Kidney (tissue), 13 donors: ENCODE measurements at regions not wholly inside any gene's neighbourhood (a gene's known extent, or its start where the extent isn't known, plus 50 kb on each side); places are given as distances from the start of the nearest gene placed in this dataset.
"Not testable (repeated sequence)": the region's sequence is repeated elsewhere in the genome, so short reads cannot be mapped to it uniquely, and the experiment has no call there.

Experiments
- DNase-seq, 5 donors: peaks; one replicate each; pipeline ENCODE4 v3.0.0-alpha.2; 2013 to 2020
- FAIRE-seq: peaks from 2 replicates; lab custom pipeline; 2012; peaks lifted over from hg19 to GRCh38; lab: Jason Lieb, UNC
- H3K27ac ChIP-seq, 2 donors: one replicate each; pipeline ENCODE4 v1.7.0; 2013; ENCODE audit warnings: low read depth in 2 of 2, low read length in 2 of 2, inconsistent platforms in 1 of 2
- H3K27me3 ChIP-seq: one replicate; pipeline ENCODE4 v1.7.1; 2013; ENCODE audit warnings: low read length, inconsistent platforms; ENCODE audit not compliant: control insufficient read depth, insufficient read depth
- H3K36me3 ChIP-seq, 3 donors: one replicate each; pipeline versions ENCODE4 v1.7.0 to v1.7.1; 2013; ENCODE audit warnings: low read length in 3 of 3, control low read depth in 1 of 3, inconsistent platforms in 1 of 3; ENCODE audit not compliant: insufficient read depth in 3 of 3, control insufficient read depth in 2 of 3
- H3K4me1 ChIP-seq, 3 donors: one replicate each; pipeline versions ENCODE4 v1.7.0 to v1.7.1; 2013; ENCODE audit warnings: low read length in 3 of 3, inconsistent platforms in 1 of 3, low read depth in 1 of 3; ENCODE audit not compliant: control insufficient read depth in 2 of 3, insufficient read depth in 2 of 3
- H3K4me3 ChIP-seq, 3 donors: one replicate each; pipeline versions ENCODE4 v1.7.0 to v1.8.1; 2013; ENCODE audit warnings: low read length in 3 of 3, control low read depth in 1 of 3, inconsistent platforms in 1 of 3
- H3K9ac ChIP-seq, 3 donors: one replicate each; pipeline versions ENCODE4 v1.7.0 to v1.7.1; 2013; ENCODE audit warnings: low read length in 3 of 3, control low read depth in 1 of 3, inconsistent platforms in 1 of 3
- H3K9me3 ChIP-seq, 3 donors: one replicate each; pipeline versions ENCODE4 v1.7.0 to v1.7.1; 2013; ENCODE audit warnings: low read length in 3 of 3, control low read depth in 1 of 3, inconsistent platforms in 1 of 3; ENCODE audit not compliant: control insufficient read depth in 2 of 3, insufficient read depth in 1 of 3
- CTCF ChIP-seq: IDR thresholded peaks from 3 replicates; pipeline ENCODE4 v1.5.1; 2012; ENCODE audit warnings: mild to moderate bottlenecking, moderate library complexity, borderline replicate concordance; ENCODE audit not compliant: insufficient read depth; ENCODE audit errors: extremely low read depth
- intact Hi-C: fragments of 100-400 bp; cut with DNase I; formaldehyde crosslinking; loops from one replicate; pipeline ENCODE4 v1.11.1; 2022
- donor health status: control.
- donor health status: control.
- donor health status: control.
- donor health status: control.
- donor health status: control.
- donor health status: DM: yes; HTN: yes; CAD: no.
- donor health status: Normal renal cell carcinoma (clear cell type).

DNA sequence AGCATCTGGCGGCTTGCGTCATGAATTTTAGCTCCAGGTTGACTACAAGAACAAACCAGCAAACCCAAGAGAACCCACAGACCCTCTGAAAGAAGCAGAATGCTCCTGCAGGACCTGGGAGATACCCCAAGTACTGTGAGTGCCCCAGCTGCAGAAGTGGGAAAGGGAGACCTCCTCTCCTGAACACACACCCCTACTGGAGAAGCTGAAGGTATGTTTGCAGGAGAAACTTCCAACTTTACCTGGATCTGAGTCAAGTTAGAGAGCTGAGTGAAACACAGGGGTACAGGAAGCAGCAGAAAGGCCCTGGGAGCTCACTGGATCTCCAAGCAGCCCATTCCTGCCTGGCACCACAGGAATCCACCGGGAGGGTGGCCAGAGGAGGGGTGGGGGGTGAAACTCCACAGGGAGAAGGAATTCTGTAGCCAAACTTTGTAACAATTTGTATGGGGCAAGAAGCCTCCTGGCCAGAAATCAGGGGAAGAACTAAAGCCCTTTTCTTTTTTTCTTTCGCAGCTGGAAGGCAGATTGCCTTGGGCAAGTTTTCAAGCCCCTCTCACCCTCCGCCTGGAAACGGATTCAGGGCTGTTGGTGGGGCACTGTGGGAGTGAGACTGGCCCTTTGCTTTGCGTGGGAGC is 576.2 kb downstream of the BNC2 start:
- intact Hi-C loops = no loop called here
- no peak for FAIRE-seq

DNA sequence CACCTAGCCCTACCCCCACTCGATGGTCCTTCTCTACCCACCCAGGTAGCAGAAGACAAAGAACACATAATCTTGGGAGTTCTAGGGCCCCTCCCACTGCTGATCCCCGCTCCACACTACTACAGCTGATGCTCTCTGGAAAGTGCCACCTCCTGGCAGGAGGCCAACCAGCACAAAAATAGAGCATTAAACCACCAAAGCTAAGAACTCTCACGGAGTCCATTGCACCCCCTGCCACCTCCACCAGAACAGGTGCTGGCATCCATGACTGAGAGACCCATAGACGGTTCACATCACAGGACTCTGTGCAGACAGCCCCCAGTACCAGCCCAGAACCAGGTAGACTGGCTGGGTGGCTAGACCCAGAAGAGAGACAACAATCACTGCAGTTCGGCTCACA is 575.5 kb downstream of the BNC2 start:
- H3K27me3 ChIP-seq, H3K36me3 ChIP-seq, DNase-seq, H3K4me1 ChIP-seq, intact Hi-C loops, H3K9ac ChIP-seq, FAIRE-seq, H3K27ac ChIP-seq, H3K9me3 ChIP-seq, H3K4me3 ChIP-seq: not testable (repeated sequence)

More for the DNA sequence above, 576.2 kb downstream of the BNC2 start:
- no peaks in the 10 kb centered on the region for H3K27me3 ChIP-seq
- no peak overlapping the region for H3K27ac ChIP-seq
- H3K36me3 ChIP-seq = no peaks in the 10 kb centered on the region
- H3K9ac ChIP-seq = no peak overlapping the region
- no peaks in the 10 kb centered on the region for H3K4me1 ChIP-seq
- no peak for TF ChIP-seq CTCF
- H3K9me3 ChIP-seq = peaks cover 0 to 3% (median 0%) of the 10 kb centered on the region in 3 donors
- DNase-seq = no peak
- no peak overlapping the region for H3K4me3 ChIP-seq

DNA sequence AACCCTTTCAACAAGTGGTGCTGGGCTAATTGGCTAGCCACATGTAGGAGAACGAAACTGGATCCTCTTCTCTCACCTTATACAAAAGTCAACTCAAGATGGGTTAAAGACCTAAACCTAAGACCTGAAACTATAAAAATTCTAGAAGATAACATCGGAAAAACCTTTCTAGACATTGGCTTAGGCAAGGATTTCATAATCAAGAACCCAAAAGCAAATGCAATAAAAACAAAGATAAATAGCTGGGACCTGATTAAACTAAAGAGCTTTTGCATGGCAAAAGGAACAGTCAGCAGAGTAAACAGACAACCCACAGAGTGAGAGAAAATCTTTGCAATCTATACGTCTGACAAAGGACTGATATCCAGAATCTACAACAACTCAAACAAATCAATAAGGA is 571.1 kb downstream of the BNC2 start:
- H3K27ac ChIP-seq, H3K36me3 ChIP-seq, H3K9ac ChIP-seq, intact Hi-C loops, H3K27me3 ChIP-seq, H3K4me3 ChIP-seq, DNase-seq, H3K4me1 ChIP-seq, FAIRE-seq, H3K9me3 ChIP-seq: not testable (repeated sequence)

DNA sequence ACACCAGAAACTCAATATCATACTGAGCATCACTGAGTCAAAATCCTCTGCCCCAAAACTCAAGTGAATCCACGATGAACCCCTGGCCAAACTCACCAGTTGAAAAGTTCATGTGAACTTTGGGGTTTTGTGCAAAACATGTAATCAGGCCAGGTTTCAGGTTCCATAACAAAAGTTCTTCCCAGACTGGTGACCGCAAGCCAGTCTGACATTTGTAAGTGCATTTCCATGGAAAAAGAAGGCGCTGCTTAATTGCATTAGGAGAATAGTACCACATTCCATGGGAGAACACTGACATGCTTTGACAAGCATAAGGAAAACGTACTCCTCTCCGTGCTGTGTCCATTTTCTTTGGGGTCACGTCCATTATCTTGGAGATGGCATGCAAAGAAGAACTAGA is 567.0 kb downstream of the BNC2 start:
- H3K9me3 ChIP-seq = no peaks in the 10 kb centered on the region
- no peak overlapping the region for H3K27ac ChIP-seq
- no peaks in the 10 kb centered on the region for H3K27me3 ChIP-seq
- no peak overlapping the region for H3K9ac ChIP-seq
- no peak for FAIRE-seq
- H3K4me1 ChIP-seq = peaks cover 2 to 10% (median 9%) of the 10 kb centered on the region in 3 donors
- no peak overlapping the region for H3K4me3 ChIP-seq
- H3K36me3 ChIP-seq = no peaks in the 10 kb centered on the region
- TF ChIP-seq CTCF = no peak
- no peak for DNase-seq
- intact Hi-C loops = no loop called here
